Glomerular visceral epithelial cell (primary cell): ENCODE measurements at regions not wholly inside any gene's neighbourhood (a gene's known extent, or its start where the extent isn't known, plus 50 kb on each side); places are given as distances from the start of the nearest gene placed in this dataset.
"Not testable (repeated sequence)": the region's sequence is repeated elsewhere in the genome, so short reads cannot be mapped to it uniquely, and the experiment has no call there.

Source experiments
- DNase-seq: peaks from one replicate; pipeline ENCODE4 v3.0.0-alpha.2; 2016; ENCODE audit errors: extremely low spot score

- no peak for DNase-seq
These were observed 75.2 kb upstream of the TOP3B start for GRCh38 chr22:22057617-22058378.

- DNase-seq, result not testable (repeated sequence)
These were observed 74.4 kb upstream of the TOP3B start for GRCh38 chr22:22056809-22057594.

- not testable (repeated sequence) for DNase-seq
These were observed 70.1 kb upstream of the TOP3B start for GRCh38 chr22:22052548-22053139.

- DNase-seq, result not testable (repeated sequence)
These were observed 68.4 kb upstream of the TOP3B start for GRCh38 chr22:22051032-22051431.

- no peak for DNase-seq
These were observed 67.7 kb upstream of the TOP3B start for GRCh38 chr22:22050141-22050775.

GRCh38 chr22:22049684-22050083, 67.1 kb upstream of the TOP3B start:
- no peak for DNase-seq

- no peak for DNase-seq
These were observed 66.5 kb upstream of the TOP3B start for GRCh38 chr22:22048981-22049531.

- DNase-seq, result no peak
These were observed 65.8 kb upstream of the TOP3B start for GRCh38 chr22:22048318-22048942.

GRCh38 chr22:22047776-22048175, 65.2 kb upstream of the TOP3B start:
- DNase-seq, result no peak

- no peak for DNase-seq
These were observed 64.7 kb upstream of the TOP3B start for GRCh38 chr22:22047266-22047665.

- DNase-seq, result no peak
These were observed 63.8 kb upstream of the TOP3B start for GRCh38 chr22:22046370-22046769.

GRCh38 chr22:22045571-22046335, 63.2 kb upstream of the TOP3B start:
- no peak for DNase-seq

GRCh38 chr22:22044153-22044552, 61.6 kb upstream of the TOP3B start:
- no peak for DNase-seq

GRCh38 chr22:22043296-22044078, 60.9 kb upstream of the TOP3B start:
- DNase-seq, result no peak

GRCh38 chr22:22042599-22043295, 60.2 kb upstream of the TOP3B start:
- DNase-seq, result no peak

- DNase-seq, result no peak
These were observed 59.4 kb upstream of the TOP3B start for GRCh38 chr22:22042009-22042408.

GRCh38 chr22:22040908-22041307, 58.3 kb upstream of the TOP3B start:
- DNase-seq, result no peak

- no peak for DNase-seq
These were observed 57.9 kb upstream of the TOP3B start for GRCh38 chr22:22040472-22040871.
